CD4-positive, alpha-beta T cell (primary cell): ENCODE measurements at regions not wholly inside any gene's neighbourhood (a gene's known extent, or its start where the extent isn't known, plus 50 kb on each side); places are given as distances from the start of the nearest gene placed in this dataset.
A peak's percentile ranks its signal among the peaks of the same experiment; 100 is the strongest.

Experiments used
- ATAC-seq: fragments of 200-7000 bp; cut with Tn5 transposase; one replicate; pipeline ENCODE4 v1.10.0; 2022; ENCODE audit warnings: mild to moderate bottlenecking; ENCODE audit not compliant: poor library complexity
- CTCF ChIA-PET: fragments of 350-600 bp; sonication (Branson Sonifier 250); formaldehyde crosslinking; loops from one replicate; lab custom pipeline; 2021; ENCODE audit warnings: antibody characterized with exemption, inconsistent platforms; lab: Charles Lee
- POLR2A ChIA-PET: fragments of 350-600 bp; sonication (Branson Sonifier 250); formaldehyde crosslinking; loops from one replicate; lab custom pipeline; 2021; ENCODE audit warnings: antibody characterized with exemption, inconsistent platforms; lab: Charles Lee
- DNase-seq, 14 experiments: peaks; one replicate each; pipeline ENCODE4 v3.0.0-alpha.2; 2013 to 2020; ENCODE audit warnings: mixed read lengths in 2 of 14
- H3K27ac ChIP-seq, 2 donors: one replicate each; pipeline versions ENCODE4 v1.5.1 to v1.7.0; 2013; ENCODE audit warnings: low read length in 2 of 2, low read depth in 1 of 2, mild to moderate bottlenecking in 1 of 2
- H3K27me3 ChIP-seq, 2 experiments: 1 replicate in 1 of 2; 2 replicates in 1 of 2; pipeline versions ENCODE4 v1.6.1 to v1.7.0; 2013; ENCODE audit warnings: low read length in 2 of 2, control low read depth in 1 of 2, mild to moderate bottlenecking in 1 of 2, moderate library complexity in 1 of 2; ENCODE audit not compliant: insufficient read depth in 2 of 2, control insufficient read depth in 1 of 2
- H3K36me3 ChIP-seq: one replicate; pipeline ENCODE4 v1.6.1; 2013; ENCODE audit warnings: low read length, control low read depth; ENCODE audit not compliant: insufficient read depth
- H3K4me1 ChIP-seq: one replicate; pipeline ENCODE4 v1.6.1; 2013; ENCODE audit warnings: low read length, control low read depth; ENCODE audit not compliant: insufficient read depth
- H3K4me3 ChIP-seq: one replicate; pipeline ENCODE4 v1.5.1; 2013; ENCODE audit warnings: mild to moderate bottlenecking, low read length, moderate library complexity
- H3K9me3 ChIP-seq, 2 experiments: 1 replicate in 1 of 2; 2 replicates in 1 of 2; pipeline versions ENCODE4 v1.6.1 to v1.7.0; 2013; ENCODE audit warnings: low read length in 2 of 2, mild to moderate bottlenecking in 2 of 2, control low read depth in 1 of 2, moderate library complexity in 1 of 2; ENCODE audit not compliant: control insufficient read depth in 1 of 2, insufficient read depth in 1 of 2
- H3K27ac Mint-ChIP-seq: one replicate; pipeline ENCODE4 v1.8.0; 2020; ENCODE audit warnings: mixed read lengths
- H3K27me3 Mint-ChIP-seq: one replicate; pipeline ENCODE4 v1.8.0; 2021; ENCODE audit warnings: mixed read lengths
- H3K36me3 Mint-ChIP-seq: one replicate; pipeline ENCODE4 v1.8.0; 2021; ENCODE audit warnings: low read depth, mixed read lengths
- H3K4me1 Mint-ChIP-seq: one replicate; pipeline ENCODE4 v1.8.0; 2021; ENCODE audit warnings: low read depth, mixed read lengths
- H3K4me3 Mint-ChIP-seq: one replicate; pipeline ENCODE4 v1.8.0; 2020; ENCODE audit warnings: mild to moderate bottlenecking, mixed read lengths
- H3K9me3 Mint-ChIP-seq: one replicate; pipeline ENCODE4 v1.8.0; 2020; ENCODE audit warnings: mixed read lengths
- intact Hi-C, 2 experiments: fragments of 100-400 bp; cut with DNase I in 1 of 2; cut with micrococcal nuclease in 1 of 2; formaldehyde crosslinking; loops; one replicate each; pipeline versions ENCODE4 v1.15.1 to v1.9.0; 2023 to 2025; cut with DNase I, micrococcal nuclease
- TF ChIP-seq, protein P1 (sequence below): fragments of 200-600 bp; IDR thresholded peaks from one replicate; pipeline ENCODE4 v1.8.0; 2022; ENCODE audit warnings: antibody characterized with exemption, mild to moderate bottlenecking

DNA sequence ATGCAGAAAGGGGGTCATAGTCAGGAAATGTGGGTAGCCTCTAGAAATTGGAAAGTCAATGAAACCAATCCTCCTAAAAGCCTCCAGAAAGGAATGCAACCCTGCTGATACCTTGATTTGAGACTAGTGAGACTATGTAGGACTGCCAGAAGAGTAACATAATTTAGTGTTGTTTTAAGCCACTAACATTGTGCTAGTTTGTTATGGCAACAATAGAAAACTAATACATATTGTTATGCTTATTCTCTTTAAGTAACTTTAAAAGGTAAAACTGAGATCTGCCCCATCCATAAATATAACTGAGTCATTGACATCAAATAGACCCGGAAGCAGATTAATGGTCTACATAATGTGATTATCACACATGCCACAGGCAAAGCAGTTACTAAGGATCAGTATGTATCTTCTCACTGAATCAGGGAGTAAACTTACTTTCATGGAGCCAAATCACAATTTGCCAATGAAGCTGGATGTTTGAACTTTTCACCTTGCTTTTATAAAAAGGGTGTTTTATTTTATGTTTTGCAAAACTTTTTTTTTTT lies 146.4 kb upstream of the TMEM106B start:
- TF ChIP-seq, protein P1, sequence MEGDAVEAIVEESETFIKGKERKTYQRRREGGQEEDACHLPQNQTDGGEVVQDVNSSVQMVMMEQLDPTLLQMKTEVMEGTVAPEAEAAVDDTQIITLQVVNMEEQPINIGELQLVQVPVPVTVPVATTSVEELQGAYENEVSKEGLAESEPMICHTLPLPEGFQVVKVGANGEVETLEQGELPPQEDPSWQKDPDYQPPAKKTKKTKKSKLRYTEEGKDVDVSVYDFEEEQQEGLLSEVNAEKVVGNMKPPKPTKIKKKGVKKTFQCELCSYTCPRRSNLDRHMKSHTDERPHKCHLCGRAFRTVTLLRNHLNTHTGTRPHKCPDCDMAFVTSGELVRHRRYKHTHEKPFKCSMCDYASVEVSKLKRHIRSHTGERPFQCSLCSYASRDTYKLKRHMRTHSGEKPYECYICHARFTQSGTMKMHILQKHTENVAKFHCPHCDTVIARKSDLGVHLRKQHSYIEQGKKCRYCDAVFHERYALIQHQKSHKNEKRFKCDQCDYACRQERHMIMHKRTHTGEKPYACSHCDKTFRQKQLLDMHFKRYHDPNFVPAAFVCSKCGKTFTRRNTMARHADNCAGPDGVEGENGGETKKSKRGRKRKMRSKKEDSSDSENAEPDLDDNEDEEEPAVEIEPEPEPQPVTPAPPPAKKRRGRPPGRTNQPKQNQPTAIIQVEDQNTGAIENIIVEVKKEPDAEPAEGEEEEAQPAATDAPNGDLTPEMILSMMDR: no peak
- Histone ChIP-seq H3K36me3 (no peaks in the 10 kb centered on the region), H3K4me3 (no peak overlapping the region), H3K4me1 (no peaks in the 10 kb centered on the region), H3K27me3 (no peaks in the 10 kb centered on the region), H3K9me3 (no peaks in the 10 kb centered on the region), H3K27ac (no peak overlapping the region)
- H3K4me3 Mint-ChIP-seq: no peak overlapping the region
- ATAC-seq: no peak
- no peaks in the 10 kb centered on the region for H3K36me3 Mint-ChIP-seq
- H3K9me3 Mint-ChIP-seq: no peaks in the 10 kb centered on the region
- ChIA-PET POLR2A (interaction anchor here (2.3 kb wide), 1 partner anchor 258 kb away, joined by 6 read pairs; no protein-coding TSS in a partner anchor), CTCF (interaction anchor here (1.1 kb wide), 1 partner anchor 426 kb away, joined by 3 read pairs; no protein-coding TSS in a partner anchor)
- H3K4me1 Mint-ChIP-seq: no peaks in the 10 kb centered on the region
- no peak for DNase-seq
- intact Hi-C loops: loop anchor here in 1 of 2 experiments (5.0 kb wide), 1 partner anchor 148 kb away; the partner anchor contains the start of gene TMEM106B
- no peak overlapping the region for H3K27ac Mint-ChIP-seq
- H3K27me3 Mint-ChIP-seq: no peaks in the 10 kb centered on the region

DNA sequence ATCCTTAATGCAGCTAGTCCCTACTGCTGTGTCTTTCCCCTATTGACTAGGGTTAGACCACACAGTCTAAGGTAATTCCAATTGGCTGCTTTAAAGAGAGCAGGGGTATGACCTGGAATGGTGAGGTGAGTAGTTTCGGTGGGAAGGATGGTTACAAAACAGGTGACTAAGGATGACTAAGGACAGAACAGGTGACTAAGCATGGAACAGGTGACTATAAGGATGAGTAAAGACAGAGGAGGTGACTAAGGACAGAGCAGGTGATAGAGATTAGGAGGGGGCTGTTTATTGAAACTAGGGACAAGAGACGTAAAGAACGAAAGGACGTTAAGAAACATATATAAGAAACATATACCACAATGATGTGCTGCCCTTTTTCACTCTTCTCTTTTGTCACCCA lies 145.1 kb upstream of the TMEM106B start:
- no peaks in the 10 kb centered on the region for H3K9me3 ChIP-seq
- ATAC-seq (no peak), DNase-seq (peak in 1 of 14 experiments; percentile 3)
- H3K4me3 ChIP-seq: no peak overlapping the region
- no peak overlapping the region for H3K27ac ChIP-seq
- POLR2A ChIA-PET: interaction anchor here (2.3 kb wide), 1 partner anchor 256 kb away, joined by 6 read pairs; no protein-coding TSS in a partner anchor
- CTCF ChIA-PET: no interaction called here
- H3K4me3 Mint-ChIP-seq: no peak overlapping the region
- no peaks in the 10 kb centered on the region for H3K9me3 Mint-ChIP-seq
- H3K27me3 ChIP-seq: no peaks in the 10 kb centered on the region
- H3K27me3 Mint-ChIP-seq: no peaks in the 10 kb centered on the region
- no peaks in the 10 kb centered on the region for H3K4me1 ChIP-seq
- intact Hi-C loops: loop anchor here in 1 of 2 experiments (2.0 to 5.0 kb wide), 2 partner anchors 146 to 425 kb away; partner anchors contain the start of gene TMEM106B
- H3K4me1 Mint-ChIP-seq: no peaks in the 10 kb centered on the region
- no peaks in the 10 kb centered on the region for H3K36me3 ChIP-seq
- H3K27ac Mint-ChIP-seq: no peak overlapping the region
- H3K36me3 Mint-ChIP-seq: no peaks in the 10 kb centered on the region
- TF ChIP-seq, protein P1: no peak

DNA sequence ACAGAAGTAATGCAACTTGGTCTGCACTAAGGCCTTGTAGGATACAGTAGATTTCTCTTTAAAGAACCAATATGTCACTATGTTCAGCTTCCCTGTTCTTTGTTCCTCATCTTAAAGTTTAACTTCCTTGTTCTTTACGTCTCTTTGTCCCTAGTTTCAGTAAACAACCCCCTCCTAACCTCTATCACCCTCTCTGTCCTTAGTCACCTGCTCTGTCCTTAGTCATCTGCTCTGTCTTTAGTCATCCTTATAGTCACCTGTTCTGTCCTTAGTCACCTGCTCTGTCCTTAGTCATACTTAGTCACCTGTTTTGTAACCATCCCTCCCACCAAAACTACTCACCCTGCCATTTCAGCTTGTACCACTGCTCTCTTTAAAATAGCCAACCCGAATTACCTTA lies 144.6 kb upstream of the TMEM106B start:
- TF ChIP-seq, protein P1: no peak
- peak in 2 of 14 experiments; percentile 22 to 37 for DNase-seq
- intact Hi-C loops: loop anchor here in 1 of 2 experiments (2.0 to 5.0 kb wide), 2 partner anchors 146 to 424 kb away; partner anchors contain the start of gene TMEM106B
- no peaks in the 10 kb centered on the region for H3K9me3 ChIP-seq
- Mint-ChIP-seq H3K27ac (no peak overlapping the region), H3K27me3 (no peaks in the 10 kb centered on the region), H3K9me3 (no peaks in the 10 kb centered on the region), H3K36me3 (no peaks in the 10 kb centered on the region), H3K4me3 (no peak overlapping the region), H3K4me1 (no peaks in the 10 kb centered on the region)
- CTCF ChIA-PET: no interaction called here
- no peak for ATAC-seq
- no peaks in the 10 kb centered on the region for H3K4me1 ChIP-seq
- no peak overlapping the region for H3K4me3 ChIP-seq
- H3K27me3 ChIP-seq: no peaks in the 10 kb centered on the region
- H3K27ac ChIP-seq: no peak overlapping the region
- H3K36me3 ChIP-seq: no peaks in the 10 kb centered on the region
- POLR2A ChIA-PET: interaction anchor here (2.3 kb wide), 1 partner anchor 256 kb away, joined by 6 read pairs; no protein-coding TSS in a partner anchor
